AML-193 (cell line): ENCODE measurements at regions not wholly inside any gene's neighbourhood (a gene's known extent, or its start where the extent isn't known, plus 50 kb on each side); places are given as distances from the start of the nearest gene placed in this dataset.
"Not testable (repeated sequence)": the region's sequence is repeated elsewhere in the genome, so short reads cannot be mapped to it uniquely, and the experiment has no call there.

Experiments
- DNase-seq, 2 experiments: peaks; one replicate each; lab custom pipeline; 2025; lab: John Stamatoyannopoulos, UW

DNA sequence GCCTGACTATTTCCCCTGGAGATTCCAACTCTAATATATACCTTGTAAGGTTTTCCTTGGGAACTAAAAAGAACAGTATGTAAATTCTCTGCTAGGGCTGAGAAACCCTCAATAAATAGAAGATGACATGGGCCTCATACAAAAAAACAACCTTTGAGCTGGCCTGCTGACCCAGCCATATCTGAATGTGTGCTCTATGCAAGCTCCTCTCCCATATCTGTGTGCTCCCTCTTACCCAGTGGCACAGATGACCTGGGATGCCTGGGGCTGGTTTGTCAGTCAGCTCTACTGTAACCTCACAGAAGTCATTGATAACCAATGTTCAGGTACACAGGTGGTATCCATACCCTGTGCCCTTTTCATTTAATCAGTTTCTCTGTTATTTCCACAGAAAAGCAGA lies 329.2 kb downstream of the SEC16B start:
- DNase-seq, result no peak

DNA sequence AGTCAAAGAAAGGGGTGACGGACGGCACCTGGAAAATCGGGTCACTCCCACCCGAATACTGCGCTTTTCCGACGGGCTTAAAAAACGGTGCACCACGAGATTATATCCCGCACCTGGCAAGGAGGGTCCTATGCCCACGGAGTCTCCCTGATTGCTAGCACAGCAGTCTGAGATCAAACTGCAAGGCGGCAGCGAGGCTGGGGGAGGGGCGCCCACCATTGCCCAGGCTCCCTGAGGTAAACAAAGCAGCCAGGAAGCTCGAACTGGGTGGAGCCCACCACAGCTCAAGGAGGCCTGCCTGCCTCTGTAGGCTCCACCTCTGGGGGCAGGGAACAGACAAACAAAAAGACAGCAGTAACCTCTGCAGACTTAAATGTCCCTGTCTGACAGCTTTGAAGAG lies 335.7 kb downstream of the SEC16B start:
- not testable (repeated sequence) for DNase-seq

DNA sequence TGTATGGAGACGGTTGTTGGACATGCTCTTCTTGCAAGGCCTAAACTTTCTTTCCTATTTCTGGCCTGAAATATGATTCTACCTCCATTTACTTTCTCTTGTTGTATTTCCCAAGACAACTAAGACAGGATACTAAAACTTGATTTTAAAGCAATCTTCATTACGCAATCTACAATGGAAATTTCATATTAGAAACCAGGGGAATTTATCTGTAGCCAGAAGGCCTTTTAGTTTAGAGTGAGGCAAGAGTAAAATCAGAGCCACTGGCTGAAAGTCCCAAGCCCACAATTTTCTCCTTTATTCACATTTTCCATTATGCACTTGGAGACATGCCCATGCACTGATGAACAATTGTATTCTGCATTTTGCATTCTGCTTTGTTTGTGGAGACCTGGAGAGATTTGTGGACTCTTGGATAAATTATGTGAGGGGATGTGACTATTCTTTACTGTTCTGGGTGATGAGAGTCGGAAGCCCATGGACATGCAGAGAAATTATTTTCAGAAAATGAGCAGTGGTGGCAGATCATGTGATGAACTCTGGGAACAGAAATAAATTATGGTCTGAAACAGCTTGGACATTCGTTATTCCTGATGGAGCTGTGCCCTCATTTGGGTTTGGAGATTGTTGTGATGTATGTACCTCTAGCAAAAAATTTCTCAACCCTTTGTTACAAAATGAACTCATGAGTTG lies 336.8 kb downstream of the SEC16B start:
- DNase-seq, result no peak

DNA sequence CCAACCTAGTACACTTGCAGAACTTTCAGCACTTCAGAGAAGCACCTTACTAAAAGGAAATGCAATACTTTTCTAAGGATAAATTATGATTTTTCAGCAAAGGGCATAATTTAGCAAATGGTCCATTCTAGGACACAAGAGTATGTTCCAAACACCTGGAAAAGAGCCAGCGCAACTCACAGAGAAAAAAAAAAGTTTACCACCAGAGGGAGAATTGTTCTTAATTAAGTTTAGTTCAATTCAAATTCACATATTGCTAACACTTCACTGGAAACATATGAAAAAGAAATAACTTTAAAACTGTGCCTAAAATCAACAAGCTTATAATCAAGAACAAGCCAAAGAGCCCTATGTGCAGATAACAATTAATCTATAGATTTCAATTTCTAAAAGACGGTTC lies 338.1 kb downstream of the SEC16B start:
- no peak for DNase-seq

DNA sequence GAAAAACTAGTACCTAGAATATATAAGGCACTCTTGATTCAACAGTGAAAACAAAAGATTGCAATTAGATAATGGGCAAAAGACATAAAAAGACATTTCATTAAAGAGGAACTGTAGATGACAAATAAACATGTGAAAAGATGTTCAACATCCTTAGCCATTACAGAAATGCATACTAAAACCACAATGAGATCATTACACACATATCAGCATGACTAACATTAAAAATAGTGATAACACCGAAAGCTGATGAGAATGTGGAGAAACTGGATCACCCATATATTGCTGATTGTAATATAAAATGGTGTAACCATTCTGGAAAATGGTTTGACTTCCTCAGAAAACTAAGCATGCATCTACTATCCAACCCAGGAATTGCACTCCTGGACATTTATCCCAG lies 340.3 kb downstream of the SEC16B start:
- no peak for DNase-seq

DNA sequence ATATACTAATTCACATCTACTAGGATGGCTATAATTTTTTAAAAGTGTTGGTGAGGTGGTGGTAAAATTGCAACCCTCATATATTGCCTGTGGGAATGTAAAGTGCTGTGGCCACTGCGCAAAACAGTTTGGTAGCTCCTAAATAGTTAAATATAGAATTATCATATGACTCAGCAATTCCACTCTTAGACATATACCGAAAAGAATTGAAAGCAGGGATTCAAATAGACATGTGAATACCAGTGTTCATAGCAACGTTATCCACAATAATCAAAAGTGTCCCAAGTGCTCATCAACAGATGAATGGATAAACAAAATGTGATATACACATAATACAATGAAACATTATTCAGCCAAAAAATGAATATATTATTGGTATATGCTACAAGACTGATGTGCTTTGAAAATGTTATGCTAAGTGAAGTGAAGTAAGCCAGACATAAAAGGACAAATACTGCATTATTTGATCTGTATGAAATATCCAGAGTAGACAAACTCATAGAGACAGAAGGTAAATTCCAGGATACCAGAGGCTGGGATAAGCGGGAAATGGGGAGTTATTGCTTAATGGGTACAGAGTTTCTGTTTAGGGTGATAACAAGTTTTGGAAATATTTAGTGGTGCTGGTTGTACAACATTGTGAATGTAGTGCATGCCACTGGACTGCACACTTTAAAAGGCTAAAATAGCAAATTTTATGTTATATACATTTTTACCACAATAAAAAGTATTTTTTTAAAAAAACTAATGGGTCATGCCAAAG lies 342.5 kb downstream of the SEC16B start:
- DNase-seq, result no peak

DNA sequence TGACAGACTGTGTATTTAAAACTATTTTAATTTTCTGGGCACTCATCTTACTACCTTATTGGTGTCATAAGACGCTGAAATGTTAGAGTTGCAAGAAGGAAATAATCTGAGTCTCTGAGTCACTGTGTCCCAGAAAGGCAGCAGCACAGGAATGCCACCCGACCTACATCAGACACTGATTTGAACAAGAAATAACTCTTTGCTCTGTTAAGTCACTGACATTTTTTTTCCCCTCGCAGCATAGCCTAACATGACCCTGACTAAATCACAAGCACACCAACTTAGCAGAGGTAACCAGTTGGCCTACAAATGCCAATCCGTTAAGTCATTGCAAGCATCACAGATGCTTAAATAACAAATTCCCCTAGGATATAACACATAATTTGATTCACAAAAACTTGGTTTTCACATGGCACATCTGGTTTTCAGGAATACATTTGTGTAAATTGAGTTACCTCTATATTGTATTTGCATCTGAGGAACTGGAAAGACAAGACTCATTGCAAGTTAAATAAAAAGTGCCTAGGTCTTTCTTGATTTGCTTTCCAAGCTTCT lies 349.1 kb downstream of the SEC16B start:
- DNase-seq, result no peak

DNA sequence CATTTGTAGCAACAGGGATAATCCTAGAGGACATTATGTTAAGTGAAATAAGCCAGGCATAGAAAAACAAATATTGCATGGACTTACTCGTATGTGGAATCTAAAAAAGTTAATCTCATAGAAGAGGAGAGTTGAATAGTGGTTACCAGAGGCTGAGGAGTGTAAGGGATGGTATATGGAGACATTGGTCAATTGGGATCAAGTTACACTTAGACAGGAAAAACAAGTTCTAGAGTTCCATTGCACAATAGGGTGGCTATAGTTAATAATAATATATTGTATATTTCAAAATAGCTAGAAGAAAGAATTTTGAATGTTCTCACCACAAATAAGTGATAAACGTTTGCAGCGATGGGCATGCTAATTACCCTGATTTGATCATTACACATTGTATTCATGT lies 354.6 kb downstream of the SEC16B start:
- no peak for DNase-seq

DNA sequence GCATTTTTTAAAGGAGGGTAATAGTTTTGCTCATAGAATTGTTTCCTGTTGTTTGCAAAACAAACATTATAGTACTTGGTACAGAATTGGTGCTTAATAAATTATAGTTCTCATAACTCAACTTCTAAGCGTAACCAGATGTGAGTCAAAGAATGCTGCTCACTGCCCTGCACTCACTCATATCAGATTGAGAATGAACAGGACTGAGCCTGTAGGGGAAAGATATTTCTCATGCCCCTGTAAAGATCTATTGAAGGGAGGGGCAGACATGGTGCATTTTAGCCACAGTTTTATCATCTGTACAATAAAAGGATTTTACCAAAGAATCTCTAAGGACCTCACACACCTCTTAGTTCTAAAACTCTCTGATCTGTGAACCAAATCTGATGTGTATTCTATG lies 358.5 kb downstream of the SEC16B start:
- DNase-seq, result no peak

DNA sequence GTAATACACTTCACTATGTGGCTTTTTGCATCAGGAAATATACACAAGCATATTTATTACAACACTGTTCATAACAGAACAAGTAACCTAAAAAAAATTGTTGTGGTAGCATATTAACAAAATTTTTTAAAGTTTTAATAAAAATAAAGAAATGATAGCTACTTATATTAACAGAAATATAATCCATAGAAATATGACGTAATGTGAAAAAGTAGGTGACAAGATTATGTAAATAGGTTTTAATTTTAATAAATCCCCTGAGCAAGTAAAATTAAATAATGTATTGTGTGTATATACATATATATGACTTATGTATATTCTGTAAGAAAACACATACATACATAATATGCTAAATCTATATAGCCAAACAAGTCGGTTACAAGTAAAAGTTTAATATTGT lies 359.9 kb downstream of the SEC16B start:
- no peak for DNase-seq

DNA sequence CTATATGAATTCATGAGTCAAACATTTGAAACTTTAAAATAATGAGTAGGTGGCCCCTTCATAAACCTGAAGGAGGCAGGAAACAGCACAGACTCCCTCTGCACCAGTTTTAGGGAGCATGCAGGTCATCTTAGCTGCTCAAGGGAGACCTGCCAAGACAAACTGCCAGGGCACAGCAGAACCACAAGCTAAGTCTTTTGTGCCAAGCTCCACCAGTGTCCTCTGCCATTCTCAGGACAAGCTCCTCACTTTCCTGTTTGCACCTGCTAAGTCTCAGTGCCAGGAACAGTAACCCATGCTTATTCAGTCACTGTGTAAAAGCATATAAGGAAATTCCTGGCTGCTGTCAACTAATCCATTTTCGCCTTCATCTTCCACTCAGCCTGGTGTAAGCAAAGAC lies 368.9 kb downstream of the SEC16B start:
- no peak for DNase-seq

DNA sequence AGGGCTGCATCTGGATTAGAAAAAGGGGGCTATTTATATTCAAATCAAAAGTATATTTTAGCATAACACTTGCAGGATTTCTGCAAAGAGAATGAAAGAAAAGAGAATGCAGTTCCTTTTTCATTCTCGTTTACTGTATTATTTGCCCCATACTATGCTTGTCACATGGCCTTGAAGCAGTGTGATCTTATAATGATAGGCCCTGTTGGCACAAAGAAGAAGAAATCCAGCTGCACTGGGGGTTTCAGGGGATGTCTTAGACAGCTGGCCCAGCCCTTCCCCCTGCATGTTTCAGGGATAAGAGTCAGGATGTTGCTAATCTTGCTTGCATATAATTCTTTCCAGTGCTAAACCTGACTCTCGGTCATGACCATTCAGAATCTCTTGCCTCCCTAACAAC lies 369.5 kb downstream of the SEC16B start:
- DNase-seq, result no peak

DNA sequence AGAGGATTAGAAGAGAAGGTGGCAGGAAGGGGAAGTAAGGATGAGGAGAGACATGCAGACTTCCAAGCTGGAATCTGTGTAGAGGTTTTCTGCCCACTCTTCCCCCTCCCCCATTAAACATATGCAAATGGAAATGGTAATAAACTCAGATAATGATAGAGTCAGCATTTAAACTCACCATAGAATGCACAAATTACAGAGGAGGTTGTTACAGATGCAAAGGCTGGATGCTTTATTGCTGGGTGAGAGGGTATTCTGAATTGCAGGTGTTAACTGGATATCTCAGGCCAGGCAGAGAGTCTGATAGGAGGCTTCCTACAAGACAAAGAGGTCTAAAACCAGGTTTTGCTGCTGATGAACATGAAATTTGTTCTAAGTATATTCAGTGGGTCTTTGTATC lies 372.5 kb downstream of the SEC16B start:
- DNase-seq, result no peak

DNA sequence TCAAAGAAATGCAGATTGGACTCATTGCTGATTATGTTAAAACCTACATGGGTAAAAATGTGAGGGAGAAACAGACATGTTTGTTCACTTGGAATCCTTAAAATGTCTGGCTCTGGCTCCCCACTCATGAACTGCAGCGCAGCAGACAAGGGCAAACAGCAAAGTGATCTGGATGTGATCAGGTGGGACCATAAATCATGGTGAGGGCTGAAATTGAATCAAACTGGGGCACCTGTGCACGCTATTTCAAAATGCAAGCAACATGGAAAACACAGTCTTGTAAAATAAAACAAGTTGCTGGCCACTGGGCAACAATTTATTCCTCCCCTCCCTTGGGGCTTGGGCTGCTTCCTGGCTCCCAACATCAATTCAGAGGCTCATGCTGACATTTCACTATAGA lies 373.4 kb downstream of the SEC16B start:
- DNase-seq, result no peak

DNA sequence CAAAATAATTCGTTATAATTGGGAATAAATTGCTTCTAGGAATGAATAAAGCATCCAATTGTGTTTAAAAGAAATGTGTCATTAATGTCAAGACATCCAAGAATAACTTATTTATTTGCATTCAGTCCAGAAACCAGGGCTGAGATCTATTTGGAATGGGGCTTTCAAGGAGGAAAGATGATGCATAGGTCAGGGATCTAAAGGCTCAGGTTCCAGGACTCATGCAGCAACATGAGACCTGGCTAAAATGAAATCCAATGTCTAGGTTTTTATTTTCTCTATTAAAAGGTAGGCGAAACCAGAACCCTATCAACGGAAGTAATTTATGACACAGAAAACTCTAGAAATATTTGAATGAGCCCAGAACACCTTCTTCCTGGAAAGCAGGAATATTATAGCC lies 376.8 kb downstream of the SEC16B start:
- no peak for DNase-seq

DNA sequence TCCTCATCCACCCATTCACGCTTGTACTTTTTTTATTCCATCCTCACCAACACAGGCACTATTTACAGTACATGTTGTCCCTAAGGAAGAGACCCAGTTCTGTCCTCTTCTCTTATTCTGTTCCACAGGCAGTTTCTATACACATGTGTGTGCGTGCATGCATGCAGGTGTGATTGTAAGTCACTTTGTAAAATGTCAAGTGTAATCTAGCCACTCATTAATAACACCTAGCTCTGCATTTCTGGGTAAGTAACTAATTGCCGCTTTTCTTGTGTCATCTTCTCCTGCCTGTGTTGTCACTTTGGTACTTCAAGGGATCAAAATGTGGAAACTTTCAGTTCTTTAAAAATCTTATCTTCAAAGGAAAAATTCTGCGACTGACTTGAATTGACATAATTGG lies 377.2 kb downstream of the SEC16B start:
- DNase-seq, result no peak

DNA sequence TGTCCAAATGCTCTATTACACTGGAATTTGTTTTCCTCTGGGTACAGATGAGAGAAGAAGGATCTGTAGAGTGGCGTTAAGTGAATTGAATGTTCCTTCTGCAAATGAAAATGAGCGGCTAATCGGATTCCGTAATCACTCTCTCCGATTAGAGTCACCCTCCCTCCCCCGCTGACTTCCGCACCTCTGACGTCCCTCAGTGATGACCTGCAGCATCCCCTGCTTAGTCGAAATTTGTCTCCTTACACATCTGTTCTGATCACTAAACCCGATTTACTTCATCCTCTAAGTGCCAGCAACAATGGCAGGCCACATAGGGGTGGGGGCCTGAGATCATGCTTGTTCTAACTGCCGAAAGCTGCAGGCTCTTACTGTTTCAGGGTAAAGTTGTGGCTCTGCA lies 378.7 kb downstream of the SEC16B start:
- DNase-seq, result no peak

DNA sequence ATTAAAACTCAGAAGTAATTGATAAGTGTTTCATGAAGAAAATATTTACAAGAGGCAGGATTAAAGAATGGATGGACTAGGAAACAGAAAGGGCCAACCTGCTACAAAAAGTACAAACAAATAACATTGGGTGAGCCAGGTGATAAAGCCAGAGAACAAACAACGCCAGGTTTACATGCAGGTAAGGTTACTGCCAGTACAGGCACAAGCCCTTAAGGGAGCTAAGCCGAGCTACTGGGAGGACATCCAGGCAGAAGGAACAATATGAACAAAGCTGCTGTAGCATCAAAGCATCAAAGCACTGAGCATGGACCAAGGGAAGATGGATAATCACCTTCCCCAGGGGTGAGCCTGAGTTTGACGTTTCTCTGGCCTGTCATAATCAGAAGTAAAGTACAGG lies 380.7 kb downstream of the SEC16B start:
- DNase-seq, result no peak

DNA sequence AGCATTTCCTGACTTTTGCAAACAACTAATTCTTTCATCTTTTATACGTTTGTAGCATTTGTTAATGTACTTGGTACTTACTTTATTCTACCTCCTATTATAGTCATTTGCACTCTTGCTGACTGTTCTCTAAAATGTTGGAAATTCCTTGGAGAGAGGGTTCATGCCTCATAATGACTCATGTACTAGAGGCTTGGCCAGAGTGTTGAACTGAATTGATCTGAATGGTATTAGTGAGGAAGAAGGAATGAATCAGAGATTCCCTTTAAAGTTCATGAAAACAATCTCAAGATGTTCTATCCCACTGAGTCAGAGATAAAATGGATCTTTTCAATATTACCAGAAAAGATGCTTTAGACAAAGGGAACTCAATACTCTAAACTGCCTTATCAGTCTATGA lies 383.4 kb downstream of the SEC16B start:
- no peak for DNase-seq

DNA sequence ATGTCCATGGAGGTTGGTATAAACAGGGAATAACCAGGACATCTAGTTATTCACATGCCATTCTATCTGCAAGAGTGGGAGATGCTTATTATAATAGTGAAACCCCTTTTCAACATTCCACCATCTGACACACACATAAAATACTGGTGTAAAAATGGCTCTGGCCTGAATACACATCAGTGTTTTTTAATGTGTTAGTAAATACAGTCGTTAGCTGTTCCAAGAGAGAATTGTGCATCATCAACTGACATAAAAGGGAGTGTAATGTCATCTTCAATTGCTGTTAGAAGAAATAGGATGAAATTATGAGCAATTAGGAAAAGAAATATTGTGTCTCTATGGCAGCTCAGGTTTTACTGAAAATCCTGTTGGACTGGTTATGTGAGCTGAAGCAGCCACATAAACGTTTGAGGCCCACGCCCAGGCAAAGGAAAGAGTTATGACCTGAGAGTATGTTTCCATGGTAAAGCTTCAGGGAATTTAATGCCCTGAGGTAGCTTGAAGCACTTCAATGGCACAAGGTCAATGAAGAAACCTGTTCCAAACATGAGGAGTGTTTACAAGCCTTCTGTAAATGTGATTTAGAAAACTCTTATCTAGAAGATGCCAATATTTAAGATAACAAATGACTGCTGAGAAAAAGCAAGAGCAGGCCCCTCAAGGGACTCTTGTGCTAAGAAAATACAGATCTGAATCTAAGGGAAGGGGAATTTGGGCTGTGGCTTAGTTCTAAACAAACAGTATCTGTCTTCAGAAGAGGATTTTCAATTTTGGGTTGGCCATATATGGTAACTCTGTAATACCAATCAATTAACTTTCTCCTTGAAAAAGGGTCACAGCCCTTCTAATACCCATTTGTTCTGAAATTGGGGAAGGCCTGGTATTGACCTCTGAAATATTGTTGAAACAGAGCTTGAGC lies 384.3 kb downstream of the SEC16B start:
- no peak for DNase-seq

DNA sequence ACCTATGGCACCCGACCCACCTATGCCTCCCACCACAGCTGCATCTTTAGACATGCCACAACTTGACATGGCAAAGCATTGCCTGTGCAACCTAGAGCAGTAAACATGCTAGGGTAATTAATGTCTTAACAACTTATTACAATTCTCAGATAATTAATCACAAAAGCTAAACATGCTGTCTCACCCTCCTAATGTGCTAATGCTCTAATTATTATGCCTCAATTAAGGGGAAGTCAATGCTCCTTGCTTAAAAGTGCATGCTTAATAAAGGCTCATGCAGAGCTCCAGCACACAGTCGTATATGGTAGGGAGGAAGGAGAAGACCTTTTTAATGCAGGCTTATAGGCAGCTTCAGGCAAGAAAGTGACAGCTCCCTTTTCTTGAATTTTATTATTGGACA lies 396.0 kb downstream of the SEC16B start:
- DNase-seq, result no peak

DNA sequence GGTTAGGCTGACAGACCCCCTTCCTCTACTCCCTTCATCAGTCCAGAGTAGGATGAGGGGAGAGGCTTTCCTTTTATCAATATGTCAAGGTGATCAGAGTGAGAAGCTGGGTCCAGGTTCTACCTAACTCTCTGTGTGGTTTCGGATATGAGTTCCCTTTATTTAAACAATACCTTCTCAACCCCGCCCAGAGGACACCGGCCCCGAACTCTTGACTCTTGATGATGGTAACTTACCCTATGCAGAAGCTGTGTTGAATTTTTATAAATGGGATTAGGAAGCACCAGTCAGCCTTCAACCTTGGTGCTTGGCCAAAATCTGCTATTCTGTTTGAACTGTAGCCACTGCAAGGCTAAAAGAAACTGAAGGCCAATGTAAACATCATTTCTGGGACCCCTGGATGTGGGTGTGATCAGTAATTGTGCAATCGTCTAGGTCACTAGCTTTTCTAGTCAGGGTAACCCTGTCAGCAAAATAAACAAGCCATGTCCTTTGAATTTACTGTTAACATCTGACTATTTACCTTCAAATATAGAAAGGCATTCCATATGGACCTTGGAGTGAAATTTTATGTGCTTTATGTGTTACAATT lies 398.3 kb downstream of the SEC16B start:
- DNase-seq, result no peak
